IMR-90 (cell line): ENCODE measurements at regions not wholly inside any gene's neighbourhood (a gene's known extent, or its start where the extent isn't known, plus 50 kb on each side); places are given as distances from the start of the nearest gene placed in this dataset.

Source experiments
- ATAC-seq: fragments of 200-7000 bp; cut with Tn5 transposase; 2 replicates; pipeline ENCODE4 v1.9.1; 2020; ENCODE audit warnings: low read depth, mild to moderate bottlenecking, moderate library complexity
- BruUV-seq: library from RNA; stranded (reverse); fragments of 400-500 nt; replicated peaks from 2 replicates; lab custom pipeline; 2021; lab: Mats Ljungman, UMichigan
- CTCF ChIA-PET: fragments of 300-600 bp; formaldehyde crosslinking; extraction: SDS; loops from one replicate; lab custom pipeline; 2021; ENCODE audit warnings: antibody characterized with exemption; lab: Yijun Ruan, JAX
- POLR2A ChIA-PET: fragments of 300-600 bp; sonication (Branson Sonifier 250); formaldehyde crosslinking; loops from one replicate; lab custom pipeline; 2022; ENCODE audit warnings: antibody characterized with exemption; ENCODE audit not compliant: unreplicated experiment; lab: Charles Lee
- DNase-seq: peaks from one replicate; pipeline ENCODE4 v3.0.0; 2013
- H2AFZ ChIP-seq: replicated peaks from 2 replicates; pipeline ENCODE3; 2013; ENCODE audit warnings: low read length, mild to moderate bottlenecking; ENCODE audit not compliant: poor library complexity
- H2AK5ac ChIP-seq: 2 replicates; pipeline ENCODE4 v1.6.1; 2013; ENCODE audit warnings: low read depth, low read length, inconsistent platforms
- H2AK9ac ChIP-seq: replicated peaks from 2 replicates; pipeline ENCODE3; 2013; ENCODE audit warnings: mild to moderate bottlenecking, low read depth, low read length, moderate library complexity; ENCODE audit not compliant: poor library complexity
- H2BK120ac ChIP-seq: 2 replicates; pipeline ENCODE4 v1.6.1; 2013; ENCODE audit warnings: low read depth, low read length, inconsistent platforms
- H2BK15ac ChIP-seq: 3 replicates; pipeline ENCODE4 v1.6.1; 2013; ENCODE audit warnings: low read depth, low read length, inconsistent platforms
- H2BK20ac ChIP-seq: 2 replicates; pipeline ENCODE4 v1.6.1; 2013; ENCODE audit warnings: low read depth, mild to moderate bottlenecking, inconsistent platforms, low read length, moderate library complexity
- H2BK5ac ChIP-seq: 2 replicates; pipeline ENCODE4 v1.6.1; 2013; ENCODE audit warnings: mild to moderate bottlenecking, low read depth, low read length, inconsistent platforms; ENCODE audit not compliant: poor library complexity, severe bottlenecking
- H3K14ac ChIP-seq: replicated peaks from 2 replicates; pipeline ENCODE4 v1.6.1; 2013; ENCODE audit warnings: low read depth, low read length, inconsistent platforms
- H3K18ac ChIP-seq: 2 replicates; pipeline ENCODE4 v1.6.1; 2013; ENCODE audit warnings: low read depth, low read length, control low read depth
- H3K23ac ChIP-seq: 2 replicates; pipeline ENCODE4 v1.6.1; 2013; ENCODE audit warnings: low read depth, low read length, inconsistent platforms
- H3K27ac ChIP-seq: 2 replicates; pipeline ENCODE4 v1.5.1; 2013; ENCODE audit warnings: mild to moderate bottlenecking, control low read depth, low read length; ENCODE audit not compliant: insufficient read depth
- H3K27me3 ChIP-seq: 2 replicates; pipeline ENCODE4 v1.6.1; 2013; ENCODE audit warnings: low read length; ENCODE audit not compliant: control insufficient read depth, insufficient read depth
- H3K36me3 ChIP-seq: 2 replicates; pipeline ENCODE4 v1.6.1; 2013; ENCODE audit warnings: low read length, mixed read lengths; ENCODE audit not compliant: control insufficient read depth, insufficient read depth
- H3K4ac ChIP-seq: 2 replicates; pipeline ENCODE4 v1.6.1; 2013; ENCODE audit warnings: low read depth, low read length, inconsistent platforms
- H3K4me1 ChIP-seq: 2 replicates; pipeline ENCODE4 v1.6.1; 2013; ENCODE audit warnings: low read length, mixed read lengths; ENCODE audit not compliant: control insufficient read depth, insufficient read depth
- H3K4me2 ChIP-seq: 2 replicates; pipeline ENCODE4 v1.6.1; 2013; ENCODE audit warnings: low read depth, mild to moderate bottlenecking, control low read depth, low read length, moderate library complexity
- H3K4me3 ChIP-seq: 2 replicates; pipeline ENCODE4 v1.5.1; 2013; ENCODE audit warnings: low read depth, mild to moderate bottlenecking, control low read depth, low read length, moderate library complexity; ENCODE audit not compliant: insufficient read depth
- H3K56ac ChIP-seq: 2 replicates; pipeline ENCODE4 v1.6.1; 2013; ENCODE audit warnings: low read length, inconsistent platforms; ENCODE audit not compliant: insufficient read depth; ENCODE audit errors: extremely low read depth
- H3K79me1 ChIP-seq, 2 experiments: 2 replicates each; pipeline ENCODE4 v1.6.1; 2013; ENCODE audit warnings: low read length in 2 of 2, inconsistent platforms in 1 of 2, low read depth in 1 of 2
- H3K9ac ChIP-seq: 2 replicates; pipeline ENCODE4 v1.6.1; 2013; ENCODE audit warnings: low read depth, low read length, control low read depth
- H3K9me1 ChIP-seq: 2 replicates; pipeline ENCODE4 v1.6.1; 2013; ENCODE audit warnings: low read length, inconsistent platforms; ENCODE audit not compliant: insufficient read depth
- H3K9me3 ChIP-seq: 2 replicates; pipeline ENCODE4 v1.6.1; 2013; ENCODE audit warnings: low read length; ENCODE audit not compliant: control insufficient read depth, insufficient read depth
- H4K20me1 ChIP-seq: 2 replicates; pipeline ENCODE4 v1.6.1; 2013; ENCODE audit warnings: low read length, inconsistent platforms; ENCODE audit not compliant: insufficient read depth
- H4K5ac ChIP-seq: 2 replicates; pipeline ENCODE4 v1.6.1; 2013; ENCODE audit warnings: mild to moderate bottlenecking, low read depth, low read length, control low read depth
- H4K8ac ChIP-seq, 2 experiments: 2 replicates each; pipeline ENCODE4 v1.6.1; 2013; ENCODE audit warnings: low read depth in 2 of 2, low read length in 2 of 2, control low read depth in 1 of 2, inconsistent platforms in 1 of 2
- H4K91ac ChIP-seq: 2 replicates; pipeline ENCODE4 v1.6.1; 2013; ENCODE audit warnings: low read depth, low read length, inconsistent platforms; ENCODE audit not compliant: insufficient read depth
- BHLHE40 ChIP-seq: fragments of 150-350 bp; IDR thresholded peaks from 2 replicates; pipeline ENCODE4 v1.6.1; 2016; ENCODE audit warnings: mild to moderate bottlenecking, low read depth, low read length
- CEBPB ChIP-seq: IDR thresholded peaks from 2 replicates; pipeline ENCODE4 v1.6.1; 2012; ENCODE audit warnings: low read depth, low read length, improper control_type of control experiment
- CHD1 ChIP-seq: IDR thresholded peaks from 2 replicates; pipeline ENCODE4 v1.6.1; 2012; ENCODE audit warnings: low read depth, low read length, improper control_type of control experiment
- CTCF ChIP-seq: conservative IDR thresholded peaks from 2 replicates; pipeline ENCODE4 v1.5.1; 2012; ENCODE audit warnings: mild to moderate bottlenecking, low read depth, low read length, improper control_type of control experiment
- ELK1 ChIP-seq: fragments of 150-350 bp; IDR thresholded peaks from 2 replicates; pipeline ENCODE4 v1.6.1; 2016; ENCODE audit warnings: low read depth, mild to moderate bottlenecking, low read length, moderate library complexity, borderline replicate concordance
- FOS ChIP-seq: fragments of 150-350 bp; IDR thresholded peaks from 2 replicates; pipeline ENCODE4 v1.6.1; 2016; ENCODE audit warnings: low read depth, low read length
- MAFK ChIP-seq: IDR thresholded peaks from 2 replicates; pipeline ENCODE4 v1.6.1; 2012; ENCODE audit warnings: low read depth, low read length, improper control_type of control experiment
- MAZ ChIP-seq: IDR thresholded peaks from 2 replicates; pipeline ENCODE4 v1.6.1; 2012; ENCODE audit warnings: low read depth, mild to moderate bottlenecking, low read length, improper control_type of control experiment, moderate library complexity, borderline replicate concordance
- NFE2L2 ChIP-seq: fragments of 150-350 bp; IDR thresholded peaks from 2 replicates; pipeline ENCODE4 v1.6.1; 2016; ENCODE audit warnings: low read depth, mild to moderate bottlenecking, low read length
- RAD21 ChIP-seq: IDR thresholded peaks from 2 replicates; pipeline ENCODE4 v1.6.1; 2012; ENCODE audit warnings: low read length, improper control_type of control experiment
- SMC3 ChIP-seq: fragments of 150-350 bp; IDR thresholded peaks from 2 replicates; pipeline ENCODE4 v1.6.1; 2016; ENCODE audit warnings: low read depth, mild to moderate bottlenecking, antibody characterized with exemption, low read length, moderate library complexity
- WGBS, 2 experiments: methylation state at CpG; one replicate each; pipeline versions ENCODE4 v1.1.5 to v1.1.7; 2013; ENCODE audit warnings: missing lambda C conversion rate in 2 of 2; ENCODE audit not compliant: insufficient read length in 1 of 2; ENCODE audit errors: extremely low coverage in 2 of 2; 5-methylcytosine and 5-hydroxymethylcytosine counted together
- dilution Hi-C: fragments of 300-500 bp; cut with HindIII; formaldehyde crosslinking; loops from one replicate; pipeline ENCODE4 v1.14.3; 2018; ENCODE audit warnings: low sequenced_read_pairs; ENCODE audit not compliant: unreplicated experiment
- in situ Hi-C: fragments of 300-500 bp; cut with MboI; formaldehyde crosslinking; loops from 3 replicates; pipeline ENCODE4 v1.14.3; 2019; ENCODE audit warnings: low sequenced_read_pairs, inconsistent platforms, mixed read lengths
- intact Hi-C: fragments of 100-400 bp; cut with micrococcal nuclease; formaldehyde crosslinking; loops from 2 replicates; pipeline ENCODE4 v1.10.0; 2022
- TF ChIP-seq, protein P1 (sequence below): fragments of 150-350 bp; IDR thresholded peaks from 2 replicates; pipeline ENCODE4 v1.6.1; 2017; ENCODE audit warnings: mild to moderate bottlenecking, antibody characterized with exemption, low read length, low read depth

DNA sequence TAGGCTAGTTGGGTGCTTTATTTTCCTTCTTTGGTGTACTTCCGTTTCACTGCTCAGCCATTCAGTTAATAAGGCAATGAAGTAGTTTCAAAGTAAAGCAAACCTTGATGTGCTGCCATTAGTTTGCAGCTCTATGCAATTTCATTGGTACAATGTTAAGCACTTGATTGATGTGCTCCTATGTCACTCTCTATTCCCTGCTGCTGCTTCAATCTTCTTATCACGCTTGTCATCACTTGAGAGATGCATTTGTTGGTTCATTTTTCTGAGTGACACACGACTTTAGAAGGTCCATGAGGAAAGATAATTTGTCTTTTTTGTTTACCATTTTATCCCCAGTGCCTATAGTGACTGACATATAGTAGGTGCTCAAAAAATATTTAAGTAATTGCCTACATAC is 871.0 kb upstream of the PABPC4L start:
- Histone ChIP-seq H2AK5ac (no peak overlapping the region), H2AFZ (no peak overlapping the region), H3K9me3 (no peaks in the 10 kb centered on the region), H2BK20ac (no peak overlapping the region), H3K27me3 (no peaks in the 10 kb centered on the region), H2BK5ac (no peak overlapping the region), H3K56ac (no peak overlapping the region), H3K4me3 (no peak overlapping the region), H3K4ac (no peak overlapping the region), H3K27ac (no peak overlapping the region), H4K5ac (no peak overlapping the region), H4K20me1 (no peaks in the 10 kb centered on the region), H2BK15ac (no peak overlapping the region), H3K18ac (no peak overlapping the region), H3K23ac (no peak overlapping the region), H3K4me1 (no peaks in the 10 kb centered on the region), H4K91ac (no peak overlapping the region), H3K79me1 (no peaks in the 10 kb centered on the region), H4K8ac (no peak overlapping the region), H2AK9ac (no peak overlapping the region), H3K14ac (no peak overlapping the region), H2BK120ac (no peak overlapping the region), H3K4me2 (no peak overlapping the region), H3K9ac (no peak overlapping the region), H3K9me1 (no peaks in the 10 kb centered on the region), H3K36me3 (no peaks in the 10 kb centered on the region)
- intact Hi-C loops (no loop called here), in situ Hi-C loops (no loop called here), dilution Hi-C loops (no loop called here)
- CTCF ChIA-PET = no interaction called here
- ATAC-seq (no peak), DNase-seq (no peak)
- WGBS, 2 experiments = no CpG with 5 or more reads among the region's 3 CpGs
- TF ChIP-seq, protein P1, sequence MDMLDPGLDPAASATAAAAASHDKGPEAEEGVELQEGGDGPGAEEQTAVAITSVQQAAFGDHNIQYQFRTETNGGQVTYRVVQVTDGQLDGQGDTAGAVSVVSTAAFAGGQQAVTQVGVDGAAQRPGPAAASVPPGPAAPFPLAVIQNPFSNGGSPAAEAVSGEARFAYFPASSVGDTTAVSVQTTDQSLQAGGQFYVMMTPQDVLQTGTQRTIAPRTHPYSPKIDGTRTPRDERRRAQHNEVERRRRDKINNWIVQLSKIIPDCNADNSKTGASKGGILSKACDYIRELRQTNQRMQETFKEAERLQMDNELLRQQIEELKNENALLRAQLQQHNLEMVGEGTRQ = no peak
- TF ChIP-seq BHLHE40 (no peak), SMC3 (no peak), RAD21 (no peak), MAFK (no peak), CHD1 (no peak), NFE2L2 (no peak), CTCF (no peak), ELK1 (no peak), MAZ (no peak), FOS (no peak), CEBPB (no peak)
- no TSS peak for BruUV-seq
- POLR2A ChIA-PET = no interaction called here
